Caco-2 (cell line): ENCODE measurements at regions not wholly inside any gene's neighbourhood (a gene's known extent, or its start where the extent isn't known, plus 50 kb on each side); places are given as distances from the start of the nearest gene placed in this dataset.

Source experiments
- BruUV-seq: library from RNA; stranded (reverse); fragments of 400-500 nt; replicated peaks from 2 replicates; lab custom pipeline; 2021; lab: Mats Ljungman, UMichigan
- CTCF ChIA-PET: fragments of 300-600 bp; sonication (Branson Sonifier 250); formaldehyde crosslinking; loops from one replicate; lab custom pipeline; 2022; ENCODE audit warnings: antibody characterized with exemption; lab: Charles Lee
- POLR2A ChIA-PET: fragments of 300-600 bp; sonication (Branson Sonifier 250); formaldehyde crosslinking; loops from one replicate; lab custom pipeline; 2022; ENCODE audit warnings: antibody characterized with exemption; lab: Charles Lee
- DNase-seq, 2 experiments: peaks; one replicate each; pipeline versions ENCODE4 v3.0.0 to v3.0.0-alpha.2; 2020 to 2022
- H3K27me3 ChIP-seq: replicated peaks from 2 replicates; pipeline ENCODE4 v1.6.0; 2011; ENCODE audit warnings: low read length; ENCODE audit not compliant: control insufficient read depth, insufficient read depth
- H3K36me3 ChIP-seq: 2 replicates; pipeline ENCODE4 v1.5.1; 2011; ENCODE audit warnings: low read length; ENCODE audit not compliant: control insufficient read depth, insufficient read depth
- H3K4me1 ChIP-seq: fragments of 250-450 bp; sonication (Bioruptor Pico); 2 replicates; pipeline ENCODE4 v1.5.1; 2020; ENCODE audit warnings: mild to moderate bottlenecking
- H3K4me3 ChIP-seq: 2 replicates; pipeline ENCODE4 v1.5.1; 2011; ENCODE audit warnings: low read depth, mild to moderate bottlenecking, control low read depth, low read length
- H3K9me3 ChIP-seq: fragments of 250-450 bp; sonication (Bioruptor Pico); 2 replicates; pipeline ENCODE4 v1.5.1; 2020; ENCODE audit warnings: mild to moderate bottlenecking, moderate library complexity
- H3K27ac Mint-ChIP-seq: one replicate; pipeline ENCODE4 v1.8.0; 2022; ENCODE audit warnings: mixed read lengths; ENCODE audit not compliant: unreplicated experiment
- H3K27me3 Mint-ChIP-seq: one replicate; pipeline ENCODE4 v1.8.0; 2022; ENCODE audit warnings: mixed read lengths; ENCODE audit not compliant: insufficient read depth, unreplicated experiment
- H3K36me3 Mint-ChIP-seq: one replicate; pipeline ENCODE4 v1.8.0; 2022; ENCODE audit warnings: mild to moderate bottlenecking, mixed read lengths; ENCODE audit not compliant: insufficient read depth, unreplicated experiment
- H3K4me1 Mint-ChIP-seq: one replicate; pipeline ENCODE4 v1.8.0; 2022; ENCODE audit warnings: low read depth, mixed read lengths; ENCODE audit not compliant: unreplicated experiment
- H3K4me3 Mint-ChIP-seq: one replicate; pipeline ENCODE4 v1.8.0; 2022; ENCODE audit warnings: mild to moderate bottlenecking, moderate library complexity, mixed read lengths; ENCODE audit not compliant: unreplicated experiment
- H3K9me3 Mint-ChIP-seq: one replicate; pipeline ENCODE4 v1.8.0; 2022; ENCODE audit warnings: mixed read lengths; ENCODE audit not compliant: unreplicated experiment
- CTCF ChIP-seq, 2 experiments: fragments of 200-600 bp in 1 of 2; IDR thresholded peaks; 1 replicate in 1 of 2; 2 replicates in 1 of 2; pipeline versions ENCODE4 v1.5.1 to v1.8.0; 2011 to 2022; ENCODE audit warnings: antibody characterized with exemption in 1 of 2, control low read depth in 1 of 2, inconsistent platforms in 1 of 2, low read depth in 1 of 2, low read length in 1 of 2, mild to moderate bottlenecking in 1 of 2, moderate library complexity in 1 of 2; ENCODE audit not compliant: insufficient read depth in 1 of 2, severe bottlenecking in 1 of 2, unreplicated experiment in 1 of 2
- intact Hi-C: fragments of 100-400 bp; cut with micrococcal nuclease; formaldehyde crosslinking; loops from one replicate; pipeline ENCODE4 v1.10.0; 2022; ENCODE audit not compliant: unreplicated experiment

DNA sequence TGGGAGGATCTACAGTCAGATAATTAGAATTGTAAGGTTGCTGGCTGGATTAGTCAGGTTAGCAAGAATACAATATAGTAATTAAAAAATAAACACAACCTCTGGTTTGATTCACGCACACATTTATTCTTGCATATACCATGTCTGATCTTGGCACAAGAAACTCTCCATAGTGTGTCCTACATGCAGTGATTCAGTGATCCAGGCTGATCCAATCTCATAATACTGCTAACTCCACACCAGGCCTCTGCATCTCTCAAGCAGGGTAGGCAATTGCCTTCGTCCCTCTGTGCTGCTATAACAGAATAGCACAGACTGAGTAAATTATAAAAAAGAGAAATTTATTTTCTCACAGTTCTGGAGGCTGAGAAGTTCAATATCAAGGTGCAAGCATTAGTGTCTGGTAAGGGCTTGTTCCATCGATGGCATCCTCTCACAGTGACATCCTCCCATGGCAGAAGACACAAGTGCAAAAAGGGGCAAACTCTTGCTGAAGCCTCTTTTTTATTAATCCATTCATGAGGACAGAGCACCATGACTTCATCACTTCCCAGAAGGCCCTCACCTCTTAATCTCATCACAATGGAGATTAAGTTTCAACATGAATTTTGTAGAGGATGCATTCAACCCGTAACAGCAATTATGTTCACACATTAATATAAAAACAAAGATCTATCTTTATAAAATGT is 741.0 kb upstream of the NCAM2 start:
- H3K4me1 Mint-ChIP-seq: no peaks in the 10 kb centered on the region
- no peaks in the 10 kb centered on the region for H3K36me3 ChIP-seq
- ChIA-PET POLR2A (no interaction called here), CTCF (no interaction called here)
- no peak for DNase-seq
- H3K4me1 ChIP-seq: no peaks in the 10 kb centered on the region
- no peak for TF ChIP-seq CTCF (IDR thresholded peaks at IDR 0.05; ENCODE audit: insufficient read depth in 1 of 2, low read depth in 1 of 2, low read length in 1 of 2, severe bottlenecking in 1 of 2, unreplicated experiment in 1 of 2)
- H3K4me3 Mint-ChIP-seq: no peak overlapping the region
- H3K4me3 ChIP-seq: no peak overlapping the region
- H3K9me3 ChIP-seq: no peaks in the 10 kb centered on the region
- no peak overlapping the region for H3K27ac Mint-ChIP-seq
- intact Hi-C loops: no loop called here
- H3K27me3 Mint-ChIP-seq: no peaks in the 10 kb centered on the region
- no peaks in the 10 kb centered on the region for H3K9me3 Mint-ChIP-seq
- no peaks in the 10 kb centered on the region for H3K27me3 ChIP-seq
- BruUV-seq: no TSS peak
- no peaks in the 10 kb centered on the region for H3K36me3 Mint-ChIP-seq

DNA sequence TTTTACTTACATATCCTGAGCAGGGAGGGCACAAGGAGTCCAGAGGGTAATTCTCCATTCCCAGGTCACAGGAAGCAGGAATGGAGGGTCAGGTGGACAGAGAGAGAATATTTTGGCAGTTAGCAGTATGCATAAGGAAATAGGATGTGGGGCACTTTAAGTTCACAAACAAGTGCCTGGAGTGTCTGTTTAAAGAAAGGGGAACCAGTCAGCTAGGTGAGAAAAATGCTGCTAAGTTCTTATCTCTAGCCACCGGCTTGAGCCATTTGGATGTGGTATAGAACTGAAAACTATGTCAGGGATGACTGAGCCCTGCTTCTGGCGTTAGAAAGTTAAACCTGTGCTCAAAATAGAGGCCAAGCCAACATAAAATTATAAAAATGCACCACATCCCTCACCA is 739.7 kb upstream of the NCAM2 start:
- Mint-ChIP-seq H3K36me3 (no peaks in the 10 kb centered on the region), H3K27me3 (no peaks in the 10 kb centered on the region), H3K9me3 (no peaks in the 10 kb centered on the region), H3K4me3 (no peak overlapping the region), H3K4me1 (no peaks in the 10 kb centered on the region), H3K27ac (no peak overlapping the region)
- Histone ChIP-seq H3K4me3 (no peak overlapping the region), H3K27me3 (no peaks in the 10 kb centered on the region), H3K4me1 (no peaks in the 10 kb centered on the region), H3K9me3 (0 out of 2 replicates have a peak, but pooled peaks cover 3% of the 10 kb centered on the region), H3K36me3 (no peaks in the 10 kb centered on the region)
- BruUV-seq: no TSS peak
- no peak for DNase-seq
- ChIA-PET CTCF (no interaction called here), POLR2A (no interaction called here)
- intact Hi-C loops: no loop called here
- no peak for TF ChIP-seq CTCF (IDR thresholded peaks at IDR 0.05; ENCODE audit: insufficient read depth in 1 of 2, low read depth in 1 of 2, low read length in 1 of 2, severe bottlenecking in 1 of 2, unreplicated experiment in 1 of 2)

- Mint-ChIP-seq H3K27ac (no peak overlapping the region), H3K36me3 (no peaks in the 10 kb centered on the region), H3K27me3 (no peaks in the 10 kb centered on the region), H3K4me1 (no peaks in the 10 kb centered on the region), H3K9me3 (no peaks in the 10 kb centered on the region), H3K4me3 (no peak overlapping the region)
- Histone ChIP-seq H3K4me3 (no peak overlapping the region), H3K36me3 (no peaks in the 10 kb centered on the region), H3K9me3 (0 out of 2 replicates have a peak, but pooled peaks cover 4% of the 10 kb centered on the region), H3K27me3 (no peaks in the 10 kb centered on the region), H3K4me1 (no peaks in the 10 kb centered on the region)
- CTCF ChIA-PET: no interaction called here
- POLR2A ChIA-PET: no interaction called here
- TF ChIP-seq CTCF (IDR thresholded peaks at IDR 0.05; ENCODE audit: insufficient read depth in 1 of 2, low read depth in 1 of 2, low read length in 1 of 2, severe bottlenecking in 1 of 2, unreplicated experiment in 1 of 2): no peak
- intact Hi-C loops: no loop called here
- no TSS peak for BruUV-seq
- DNase-seq: no peak
These were observed 739.0 kb upstream of the NCAM2 start for GRCh38 chr21:20259031-20259867.
